ENCODE measurements at regions not wholly inside any gene's neighbourhood (a gene's known extent, or its start where the extent isn't known, plus 50 kb on each side); places are given as distances from the start of the nearest gene placed in this dataset.

- TF ChIP-seq YY1 (IDR thresholded peaks at IDR 0.05; ENCODE audit: insufficient read depth, insufficient read length) (no peak), ZNF274 (IDR thresholded peaks at IDR 0.05; ENCODE audit: low read depth, low read length) (no peak), SUZ12 (IDR thresholded peaks at IDR 0.05; ENCODE audit: extremely low read depth, insufficient read depth, insufficient read length) (no peak)
Measured at GRCh38 chr10:2030046-2030445, 292.7 kb upstream of the ADARB2 start.

Measured in NT2/D1 (cell line).